IMR-90 (cell line): ENCODE measurements at regions not wholly inside any gene's neighbourhood (a gene's known extent, or its start where the extent isn't known, plus 50 kb on each side); places are given as distances from the start of the nearest gene placed in this dataset.

Experiments
- ATAC-seq: fragments of 200-7000 bp; cut with Tn5 transposase; 2 replicates; pipeline ENCODE4 v1.9.1; 2020; ENCODE audit warnings: low read depth, mild to moderate bottlenecking, moderate library complexity
- BruUV-seq: library from RNA; stranded (reverse); fragments of 400-500 nt; replicated peaks from 2 replicates; lab custom pipeline; 2021; lab: Mats Ljungman, UMichigan
- CTCF ChIA-PET: fragments of 300-600 bp; formaldehyde crosslinking; extraction: SDS; loops from one replicate; lab custom pipeline; 2021; ENCODE audit warnings: antibody characterized with exemption; lab: Yijun Ruan, JAX
- POLR2A ChIA-PET: fragments of 300-600 bp; sonication (Branson Sonifier 250); formaldehyde crosslinking; loops from one replicate; lab custom pipeline; 2022; ENCODE audit warnings: antibody characterized with exemption; ENCODE audit not compliant: unreplicated experiment; lab: Charles Lee
- DNase-seq: peaks from one replicate; pipeline ENCODE4 v3.0.0; 2013
- H2AFZ ChIP-seq: replicated peaks from 2 replicates; pipeline ENCODE3; 2013; ENCODE audit warnings: low read length, mild to moderate bottlenecking; ENCODE audit not compliant: poor library complexity
- H2AK5ac ChIP-seq: 2 replicates; pipeline ENCODE4 v1.6.1; 2013; ENCODE audit warnings: low read depth, low read length, inconsistent platforms
- H2AK9ac ChIP-seq: replicated peaks from 2 replicates; pipeline ENCODE3; 2013; ENCODE audit warnings: mild to moderate bottlenecking, low read depth, low read length, moderate library complexity; ENCODE audit not compliant: poor library complexity
- H2BK120ac ChIP-seq: 2 replicates; pipeline ENCODE4 v1.6.1; 2013; ENCODE audit warnings: low read depth, low read length, inconsistent platforms
- H2BK15ac ChIP-seq: 3 replicates; pipeline ENCODE4 v1.6.1; 2013; ENCODE audit warnings: low read depth, low read length, inconsistent platforms
- H2BK20ac ChIP-seq: 2 replicates; pipeline ENCODE4 v1.6.1; 2013; ENCODE audit warnings: low read depth, mild to moderate bottlenecking, inconsistent platforms, low read length, moderate library complexity
- H2BK5ac ChIP-seq: 2 replicates; pipeline ENCODE4 v1.6.1; 2013; ENCODE audit warnings: mild to moderate bottlenecking, low read depth, low read length, inconsistent platforms; ENCODE audit not compliant: poor library complexity, severe bottlenecking
- H3K14ac ChIP-seq: replicated peaks from 2 replicates; pipeline ENCODE4 v1.6.1; 2013; ENCODE audit warnings: low read depth, low read length, inconsistent platforms
- H3K18ac ChIP-seq: 2 replicates; pipeline ENCODE4 v1.6.1; 2013; ENCODE audit warnings: low read depth, low read length, control low read depth
- H3K23ac ChIP-seq: 2 replicates; pipeline ENCODE4 v1.6.1; 2013; ENCODE audit warnings: low read depth, low read length, inconsistent platforms
- H3K27ac ChIP-seq: 2 replicates; pipeline ENCODE4 v1.5.1; 2013; ENCODE audit warnings: mild to moderate bottlenecking, control low read depth, low read length; ENCODE audit not compliant: insufficient read depth
- H3K27me3 ChIP-seq: 2 replicates; pipeline ENCODE4 v1.6.1; 2013; ENCODE audit warnings: low read length; ENCODE audit not compliant: control insufficient read depth, insufficient read depth
- H3K36me3 ChIP-seq: 2 replicates; pipeline ENCODE4 v1.6.1; 2013; ENCODE audit warnings: low read length, mixed read lengths; ENCODE audit not compliant: control insufficient read depth, insufficient read depth
- H3K4ac ChIP-seq: 2 replicates; pipeline ENCODE4 v1.6.1; 2013; ENCODE audit warnings: low read depth, low read length, inconsistent platforms
- H3K4me1 ChIP-seq: 2 replicates; pipeline ENCODE4 v1.6.1; 2013; ENCODE audit warnings: low read length, mixed read lengths; ENCODE audit not compliant: control insufficient read depth, insufficient read depth
- H3K4me2 ChIP-seq: 2 replicates; pipeline ENCODE4 v1.6.1; 2013; ENCODE audit warnings: low read depth, mild to moderate bottlenecking, control low read depth, low read length, moderate library complexity
- H3K4me3 ChIP-seq: 2 replicates; pipeline ENCODE4 v1.5.1; 2013; ENCODE audit warnings: low read depth, mild to moderate bottlenecking, control low read depth, low read length, moderate library complexity; ENCODE audit not compliant: insufficient read depth
- H3K56ac ChIP-seq: 2 replicates; pipeline ENCODE4 v1.6.1; 2013; ENCODE audit warnings: low read length, inconsistent platforms; ENCODE audit not compliant: insufficient read depth; ENCODE audit errors: extremely low read depth
- H3K79me1 ChIP-seq, 2 experiments: 2 replicates each; pipeline ENCODE4 v1.6.1; 2013; ENCODE audit warnings: low read length in 2 of 2, inconsistent platforms in 1 of 2, low read depth in 1 of 2
- H3K9ac ChIP-seq: 2 replicates; pipeline ENCODE4 v1.6.1; 2013; ENCODE audit warnings: low read depth, low read length, control low read depth
- H3K9me1 ChIP-seq: 2 replicates; pipeline ENCODE4 v1.6.1; 2013; ENCODE audit warnings: low read length, inconsistent platforms; ENCODE audit not compliant: insufficient read depth
- H3K9me3 ChIP-seq: 2 replicates; pipeline ENCODE4 v1.6.1; 2013; ENCODE audit warnings: low read length; ENCODE audit not compliant: control insufficient read depth, insufficient read depth
- H4K20me1 ChIP-seq: 2 replicates; pipeline ENCODE4 v1.6.1; 2013; ENCODE audit warnings: low read length, inconsistent platforms; ENCODE audit not compliant: insufficient read depth
- H4K5ac ChIP-seq: 2 replicates; pipeline ENCODE4 v1.6.1; 2013; ENCODE audit warnings: mild to moderate bottlenecking, low read depth, low read length, control low read depth
- H4K8ac ChIP-seq, 2 experiments: 2 replicates each; pipeline ENCODE4 v1.6.1; 2013; ENCODE audit warnings: low read depth in 2 of 2, low read length in 2 of 2, control low read depth in 1 of 2, inconsistent platforms in 1 of 2
- H4K91ac ChIP-seq: 2 replicates; pipeline ENCODE4 v1.6.1; 2013; ENCODE audit warnings: low read depth, low read length, inconsistent platforms; ENCODE audit not compliant: insufficient read depth
- CEBPB ChIP-seq: IDR thresholded peaks from 2 replicates; pipeline ENCODE4 v1.6.1; 2012; ENCODE audit warnings: low read depth, low read length, improper control_type of control experiment
- FOS ChIP-seq: fragments of 150-350 bp; IDR thresholded peaks from 2 replicates; pipeline ENCODE4 v1.6.1; 2016; ENCODE audit warnings: low read depth, low read length
- MAFK ChIP-seq: IDR thresholded peaks from 2 replicates; pipeline ENCODE4 v1.6.1; 2012; ENCODE audit warnings: low read depth, low read length, improper control_type of control experiment
- MAZ ChIP-seq: IDR thresholded peaks from 2 replicates; pipeline ENCODE4 v1.6.1; 2012; ENCODE audit warnings: low read depth, mild to moderate bottlenecking, low read length, improper control_type of control experiment, moderate library complexity, borderline replicate concordance
- MXI1 ChIP-seq: IDR thresholded peaks from 2 replicates; pipeline ENCODE4 v1.6.1; 2012; ENCODE audit warnings: low read depth, mild to moderate bottlenecking, low read length, moderate library complexity, borderline replicate concordance
- RAD21 ChIP-seq: IDR thresholded peaks from 2 replicates; pipeline ENCODE4 v1.6.1; 2012; ENCODE audit warnings: low read length, improper control_type of control experiment
- RCOR1 ChIP-seq: IDR thresholded peaks from 2 replicates; pipeline ENCODE4 v1.6.1; 2012; ENCODE audit warnings: mild to moderate bottlenecking, low read length, improper control_type of control experiment; ENCODE audit not compliant: insufficient replicate concordance
- RFX5 ChIP-seq: IDR thresholded peaks from 2 replicates; pipeline ENCODE4 v1.8.0; 2012; ENCODE audit warnings: low read depth, mild to moderate bottlenecking, low read length, moderate library complexity
- WGBS, 2 experiments: methylation state at CpG; one replicate each; pipeline versions ENCODE4 v1.1.5 to v1.1.7; 2013; ENCODE audit warnings: missing lambda C conversion rate in 2 of 2; ENCODE audit not compliant: insufficient read length in 1 of 2; ENCODE audit errors: extremely low coverage in 2 of 2; 5-methylcytosine and 5-hydroxymethylcytosine counted together
- dilution Hi-C: fragments of 300-500 bp; cut with HindIII; formaldehyde crosslinking; loops from one replicate; pipeline ENCODE4 v1.14.3; 2018; ENCODE audit warnings: low sequenced_read_pairs; ENCODE audit not compliant: unreplicated experiment
- in situ Hi-C: fragments of 300-500 bp; cut with MboI; formaldehyde crosslinking; loops from 3 replicates; pipeline ENCODE4 v1.14.3; 2019; ENCODE audit warnings: low sequenced_read_pairs, inconsistent platforms, mixed read lengths
- intact Hi-C: fragments of 100-400 bp; cut with micrococcal nuclease; formaldehyde crosslinking; loops from 2 replicates; pipeline ENCODE4 v1.10.0; 2022
- TF ChIP-seq, protein P1 (sequence below): fragments of 150-350 bp; IDR thresholded peaks from 2 replicates; pipeline ENCODE4 v1.6.1; 2017; ENCODE audit warnings: mild to moderate bottlenecking, antibody characterized with exemption, low read length, low read depth

DNA sequence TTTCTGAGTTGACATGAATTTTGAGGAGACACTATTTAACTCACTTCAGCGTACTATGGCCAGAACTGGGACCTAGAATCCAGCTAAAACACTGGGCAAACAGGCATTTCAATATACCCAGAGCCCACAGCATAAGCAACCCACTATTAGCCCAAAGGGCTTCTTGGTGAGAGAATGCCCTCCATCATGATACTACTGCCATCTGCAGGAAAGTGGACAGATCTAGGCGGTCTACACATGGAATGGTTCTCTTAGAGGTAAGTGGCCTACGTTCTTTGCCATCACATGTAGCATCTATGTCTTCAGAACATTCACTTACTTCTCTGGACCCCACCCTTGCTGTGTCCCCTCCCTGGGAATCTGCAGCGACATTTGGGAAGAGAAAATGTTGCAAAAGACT is 181.3 kb upstream of the LINC00305 start:
- intact Hi-C loops = no loop called here
- TF ChIP-seq CEBPB (no peak), MAFK (no peak), MXI1 (no peak), FOS (no peak), RAD21 (no peak), MAZ (no peak), RFX5 (no peak), RCOR1 (no peak)
- TF ChIP-seq, protein P1, sequence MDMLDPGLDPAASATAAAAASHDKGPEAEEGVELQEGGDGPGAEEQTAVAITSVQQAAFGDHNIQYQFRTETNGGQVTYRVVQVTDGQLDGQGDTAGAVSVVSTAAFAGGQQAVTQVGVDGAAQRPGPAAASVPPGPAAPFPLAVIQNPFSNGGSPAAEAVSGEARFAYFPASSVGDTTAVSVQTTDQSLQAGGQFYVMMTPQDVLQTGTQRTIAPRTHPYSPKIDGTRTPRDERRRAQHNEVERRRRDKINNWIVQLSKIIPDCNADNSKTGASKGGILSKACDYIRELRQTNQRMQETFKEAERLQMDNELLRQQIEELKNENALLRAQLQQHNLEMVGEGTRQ = no peak
- no peak overlapping the region for H3K4me3 ChIP-seq

More for the DNA sequence above, 181.3 kb upstream of the LINC00305 start:
- Histone ChIP-seq H3K23ac (no peak overlapping the region), H2AK5ac (no peak overlapping the region), H3K9me3 (peaks cover 18% of the 10 kb centered on the region), H3K18ac (no peak overlapping the region), H3K4ac (no peak overlapping the region), H3K9ac (no peak overlapping the region), H3K9me1 (no peaks in the 10 kb centered on the region), H4K20me1 (no peaks in the 10 kb centered on the region), H3K27ac (no peak overlapping the region), H3K14ac (no peak overlapping the region), H2AFZ (no peak overlapping the region), H3K36me3 (no peaks in the 10 kb centered on the region), H3K27me3 (no peaks in the 10 kb centered on the region), H3K56ac (no peak overlapping the region), H4K91ac (no peak overlapping the region), H4K8ac (no peak overlapping the region), H2BK15ac (no peak overlapping the region), H3K79me1 (no peaks in the 10 kb centered on the region), H2BK120ac (no peak overlapping the region), H2BK20ac (no peak overlapping the region), H4K5ac (no peak overlapping the region), H2BK5ac (no peak overlapping the region), H3K4me2 (no peak overlapping the region), H3K4me1 (no peaks in the 10 kb centered on the region), H2AK9ac (no peak overlapping the region)
- ChIA-PET POLR2A (no interaction called here), CTCF (no interaction called here)
- in situ Hi-C loops (no loop called here), dilution Hi-C loops (no loop called here)
- BruUV-seq = no TSS peak
- DNase-seq (no peak), ATAC-seq (no peak)
- no CpG with 5 or more reads among the region's 4 CpGs for WGBS, 2 experiments
